SJSA1 (cell line): ENCODE measurements at regions not wholly inside any gene's neighbourhood (a gene's known extent, or its start where the extent isn't known, plus 50 kb on each side); places are given as distances from the start of the nearest gene placed in this dataset.

Source experiments
- DNase-seq, 2 experiments: peaks; one replicate each; pipeline ENCODE4 v3.0.0-alpha.2; 2015 to 2020; ENCODE audit warnings: low spot score in 2 of 2, low read depth in 1 of 2
- H3K27ac ChIP-seq: fragments of 250-450 bp; sonication (Bioruptor Pico); 2 replicates; pipeline ENCODE4 v1.5.1; 2020; ENCODE audit warnings: mild to moderate bottlenecking, moderate library complexity
- H3K27me3 ChIP-seq: fragments of 250-450 bp; sonication (Bioruptor Pico); replicated peaks from 2 replicates; pipeline ENCODE4 v1.5.1; 2020; ENCODE audit warnings: mild to moderate bottlenecking, moderate library complexity
- H3K36me3 ChIP-seq: fragments of 250-450 bp; sonication (Bioruptor Pico); 2 replicates; pipeline ENCODE4 v1.5.1; 2020; ENCODE audit warnings: mild to moderate bottlenecking
- H3K4me1 ChIP-seq: fragments of 250-450 bp; sonication (Bioruptor Pico); replicated peaks from 2 replicates; pipeline ENCODE4 v1.6.1; 2021; ENCODE audit warnings: mild to moderate bottlenecking
- H3K4me3 ChIP-seq: fragments of 250-450 bp; sonication (Bioruptor Pico); 2 replicates; pipeline ENCODE4 v1.5.1; 2020; ENCODE audit warnings: mild to moderate bottlenecking
- H3K9me3 ChIP-seq: fragments of 250-450 bp; sonication (Bioruptor Pico); replicated peaks from 2 replicates; pipeline ENCODE4 v1.5.1; 2020; ENCODE audit warnings: mild to moderate bottlenecking

DNA sequence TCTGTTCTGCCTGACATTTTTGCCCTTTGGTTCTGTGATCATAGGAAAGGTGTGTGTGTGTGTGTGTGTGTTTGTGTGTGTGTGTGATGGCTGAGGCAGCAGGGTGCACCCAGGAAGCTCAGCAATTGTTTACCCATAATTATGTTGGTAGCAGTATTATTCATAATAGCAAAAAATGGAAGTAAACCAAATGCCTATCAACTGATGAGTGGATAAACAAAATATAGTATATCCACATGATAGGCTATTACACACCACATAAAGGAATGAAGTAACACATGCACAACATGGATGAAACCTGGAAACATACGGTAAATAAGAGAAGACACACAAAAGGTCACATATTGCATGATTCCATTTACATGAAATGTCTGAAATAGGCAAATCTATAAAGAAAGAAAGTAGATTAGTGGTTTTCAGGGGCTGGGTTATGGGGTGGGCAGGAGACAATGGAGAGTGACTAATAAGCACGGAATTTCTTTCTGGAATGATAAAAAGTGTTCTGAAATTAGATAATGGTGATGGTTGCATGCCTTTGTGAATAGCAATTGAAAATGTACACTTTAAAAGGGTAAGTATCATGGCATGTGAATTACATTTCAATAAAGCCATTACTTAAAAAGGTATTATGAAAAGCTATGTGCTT lies 167.2 kb downstream of the POLR2M start:
- Histone ChIP-seq H3K4me1 (peaks cover 36% of the 10 kb centered on the region), H3K27ac (peak overlapping the region; percentile 82), H3K9me3 (no peaks in the 10 kb centered on the region; the same call in 1 of the 2 replicates), H3K27me3 (no peaks in the 10 kb centered on the region; the same call in 1 of the 2 replicates), H3K4me3 (no peak overlapping the region), H3K36me3 (no peaks in the 10 kb centered on the region)
- peak; percentile 50 to 83 for DNase-seq

DNA sequence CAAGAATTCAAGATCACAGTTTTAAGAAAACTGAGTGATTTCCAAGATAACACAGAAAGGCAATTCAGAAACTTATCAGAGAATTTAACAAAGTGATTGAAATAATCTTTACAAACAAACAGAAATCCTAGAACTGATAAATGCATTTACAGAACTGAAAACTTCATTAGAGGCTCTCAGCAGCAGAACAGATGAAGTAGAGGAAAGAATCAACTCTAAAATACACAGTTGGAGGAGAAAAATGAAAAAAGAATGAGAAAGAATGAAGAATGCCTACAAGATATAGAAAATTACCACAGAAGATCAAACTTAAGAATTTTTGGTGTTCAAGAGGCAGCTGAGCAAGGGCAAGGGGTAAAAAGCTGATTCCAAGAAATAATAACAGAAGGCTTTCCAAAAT lies 168.8 kb downstream of the POLR2M start:
- Histone ChIP-seq H3K36me3 (no peaks in the 10 kb centered on the region), H3K4me1 (peaks cover 44% of the 10 kb centered on the region), H3K4me3 (no peak overlapping the region), H3K9me3 (no peaks in the 10 kb centered on the region; the same call in 1 of the 2 replicates), H3K27me3 (no peaks in the 10 kb centered on the region; the same call in 1 of the 2 replicates), H3K27ac (peak overlapping the region; percentile 82)
- DNase-seq: no peak

DNA sequence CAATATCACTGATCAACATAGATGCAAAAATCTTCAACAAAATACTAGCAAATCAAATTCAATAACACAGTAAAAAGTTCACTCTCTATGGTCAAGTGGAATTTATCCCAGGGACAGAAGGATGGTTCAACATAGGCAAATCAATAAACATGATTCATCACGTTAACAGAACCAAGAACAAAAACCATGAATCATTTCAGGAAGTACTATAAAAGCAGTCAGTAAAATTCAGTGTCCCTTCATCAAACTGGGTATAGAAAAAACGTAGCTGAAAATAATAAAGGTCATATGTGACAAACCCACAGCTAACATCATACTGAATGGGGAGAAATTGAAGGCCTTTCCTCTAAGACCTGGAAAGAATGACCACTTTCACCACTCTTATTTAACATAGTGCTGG lies 172.1 kb downstream of the POLR2M start:
- DNase-seq: peak in 1 of 2 experiments; percentile 36
- Histone ChIP-seq H3K36me3 (no peaks in the 10 kb centered on the region), H3K4me1 (peaks cover 54% of the 10 kb centered on the region), H3K27ac (peak overlapping the region; percentile 42), H3K27me3 (no peaks in the 10 kb centered on the region; the same call in 1 of the 2 replicates), H3K9me3 (no peaks in the 10 kb centered on the region; the same call in 1 of the 2 replicates), H3K4me3 (no peak overlapping the region)

DNA sequence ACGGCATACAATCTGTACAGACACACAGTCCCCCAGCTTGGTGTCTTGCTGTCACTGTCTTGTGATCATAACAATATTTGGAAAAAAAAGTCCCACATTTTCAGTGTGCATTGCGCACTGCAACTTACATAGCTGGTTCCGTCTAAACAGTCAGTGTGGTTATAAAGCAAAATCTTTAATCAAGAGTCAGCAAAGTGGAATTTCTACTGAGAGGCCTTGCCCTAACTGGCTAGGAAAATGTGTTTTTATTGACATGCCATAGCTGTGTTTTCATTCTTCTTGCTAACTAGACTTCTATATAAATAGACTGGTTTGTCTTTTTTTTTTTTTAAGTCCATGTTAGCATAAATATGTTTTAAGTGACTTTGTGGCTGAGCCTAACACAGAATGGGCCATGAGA lies 174.8 kb downstream of the POLR2M start:
- H3K4me1 ChIP-seq: peaks cover 40% of the 10 kb centered on the region
- no peaks in the 10 kb centered on the region; the same call in 1 of the 2 replicates for H3K27me3 ChIP-seq
- peak overlapping the region; percentile 79 for H3K27ac ChIP-seq
- no peak overlapping the region for H3K4me3 ChIP-seq
- no peaks in the 10 kb centered on the region for H3K9me3 ChIP-seq
- no peaks in the 10 kb centered on the region for H3K36me3 ChIP-seq
- DNase-seq: peak in 1 of 2 experiments; percentile 70

DNA sequence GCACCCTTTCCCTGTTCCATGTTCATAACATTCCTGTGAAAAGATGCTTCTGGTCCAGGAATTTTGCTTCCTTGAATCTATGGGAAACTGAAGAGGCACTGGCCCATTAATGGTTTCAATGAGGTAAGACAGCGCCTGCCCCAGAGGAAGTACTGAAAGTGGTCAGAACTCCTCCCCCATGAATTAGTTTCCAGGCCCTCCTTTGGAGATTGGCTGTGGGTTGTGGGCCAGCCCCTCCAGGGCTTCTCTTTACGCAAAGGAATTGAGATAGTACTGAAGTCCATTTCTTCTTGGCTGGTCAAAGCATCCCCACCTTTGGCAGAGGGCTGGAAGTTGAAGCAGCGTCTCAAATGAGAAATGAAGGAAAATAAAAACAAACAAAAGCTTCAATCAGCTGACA lies 175.5 kb downstream of the POLR2M start:
- no peak for DNase-seq
- Histone ChIP-seq H3K4me3 (no peak overlapping the region), H3K4me1 (peaks cover 40% of the 10 kb centered on the region), H3K9me3 (no peaks in the 10 kb centered on the region), H3K36me3 (no peaks in the 10 kb centered on the region), H3K27me3 (no peaks in the 10 kb centered on the region; the same call in 1 of the 2 replicates), H3K27ac (peak overlapping the region; percentile 79)

DNA sequence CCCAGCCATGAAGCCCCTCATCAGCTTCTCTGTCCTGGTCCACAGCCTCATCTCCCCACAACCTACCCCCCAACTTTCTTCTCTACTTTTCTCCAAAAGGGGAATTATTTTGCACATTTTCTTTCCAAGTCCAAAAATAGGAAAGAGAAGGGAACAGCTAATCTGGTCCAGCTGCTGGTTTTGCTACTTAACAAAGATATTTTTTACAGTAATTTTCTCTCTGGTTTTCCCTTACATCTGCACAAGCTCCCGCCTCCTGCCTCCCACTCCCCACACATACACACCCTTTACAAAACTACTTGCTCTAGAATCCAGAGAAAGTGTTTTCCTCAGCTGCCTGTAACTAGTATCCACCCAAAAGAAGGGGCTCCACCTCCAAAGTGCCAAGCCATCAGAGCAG lies 177.2 kb downstream of the POLR2M start:
- Histone ChIP-seq H3K4me3 (no peak overlapping the region), H3K27ac (no peak overlapping the region), H3K9me3 (no peaks in the 10 kb centered on the region), H3K27me3 (no peaks in the 10 kb centered on the region; the same call in 1 of the 2 replicates), H3K36me3 (no peaks in the 10 kb centered on the region), H3K4me1 (peaks cover 33% of the 10 kb centered on the region)
- DNase-seq: no peak

DNA sequence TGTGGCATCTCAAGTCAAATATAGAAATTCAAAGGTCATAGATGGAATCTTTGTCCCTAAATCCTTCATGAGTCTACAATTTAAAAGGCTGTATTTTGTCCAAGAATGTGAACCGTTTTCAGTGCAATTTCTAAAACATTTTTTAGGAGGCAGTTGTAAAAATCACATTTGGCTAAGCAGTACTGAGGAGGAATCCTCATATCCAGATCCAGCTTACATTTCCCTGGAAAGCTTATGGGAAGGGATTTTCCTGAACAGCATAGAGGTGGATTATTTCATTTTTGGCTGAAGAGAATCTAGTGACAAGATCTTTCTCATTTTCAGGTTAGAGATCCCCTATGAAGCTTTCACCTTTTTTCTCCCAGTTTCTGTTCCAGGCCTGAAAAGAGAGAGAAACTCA lies 178.4 kb downstream of the POLR2M start:
- no peaks in the 10 kb centered on the region for H3K27me3 ChIP-seq
- H3K36me3 ChIP-seq: no peaks in the 10 kb centered on the region
- H3K9me3 ChIP-seq: no peaks in the 10 kb centered on the region
- no peak overlapping the region for H3K27ac ChIP-seq
- peaks cover 28% of the 10 kb centered on the region for H3K4me1 ChIP-seq
- DNase-seq: no peak
- no peak overlapping the region for H3K4me3 ChIP-seq

DNA sequence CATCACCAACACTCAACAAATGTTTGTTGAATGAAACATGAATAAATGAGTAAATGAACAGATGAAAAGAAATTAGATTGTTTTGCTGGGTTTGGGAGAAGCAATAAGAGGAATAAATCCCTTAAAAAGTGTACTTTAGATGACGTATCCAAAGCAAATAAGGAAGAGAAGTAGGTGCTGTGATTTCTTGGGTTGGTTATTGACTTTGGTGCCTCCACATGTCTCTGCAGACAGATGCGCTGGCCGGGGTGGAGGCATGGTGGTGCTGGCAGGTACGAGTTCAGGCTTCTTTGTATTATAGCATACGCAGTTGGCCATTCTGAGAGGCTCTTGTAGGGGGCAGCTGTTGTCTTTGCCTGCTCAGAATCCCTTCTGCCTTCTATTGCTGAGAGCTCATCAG lies 178.9 kb downstream of the POLR2M start:
- no peak overlapping the region for H3K27ac ChIP-seq
- DNase-seq: no peak
- H3K4me3 ChIP-seq: no peak overlapping the region
- peaks cover 23% of the 10 kb centered on the region for H3K4me1 ChIP-seq
- H3K9me3 ChIP-seq: no peaks in the 10 kb centered on the region
- H3K27me3 ChIP-seq: no peaks in the 10 kb centered on the region
- no peaks in the 10 kb centered on the region for H3K36me3 ChIP-seq

DNA sequence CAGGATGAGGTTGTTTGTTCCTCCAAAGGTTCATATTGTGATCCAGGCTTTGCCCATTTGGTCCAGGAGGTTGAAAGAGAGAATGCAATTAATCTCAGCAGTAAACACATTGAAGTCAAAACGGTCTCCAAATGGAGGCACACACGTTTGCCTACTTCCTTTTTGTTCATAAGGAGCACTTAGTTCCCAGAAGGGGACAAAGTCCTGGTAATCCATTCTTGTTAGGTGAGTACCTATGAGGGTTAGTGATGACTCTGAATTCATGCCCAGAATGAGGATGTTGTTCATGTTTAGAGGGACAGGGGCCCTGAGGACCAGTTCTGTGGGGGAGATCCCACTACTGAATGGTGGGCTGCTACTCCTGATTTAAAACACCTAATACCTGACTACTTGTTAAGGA lies 177.7 kb downstream of the ALDH1A2 start:
- DNase-seq: no peak
- H3K9me3 ChIP-seq: no peaks in the 10 kb centered on the region
- H3K27me3 ChIP-seq: no peaks in the 10 kb centered on the region
- H3K4me1 ChIP-seq: peaks cover 2% of the 10 kb centered on the region; the same call in 1 of the 2 replicates
- no peak overlapping the region for H3K4me3 ChIP-seq
- no peak overlapping the region for H3K27ac ChIP-seq
- H3K36me3 ChIP-seq: no peaks in the 10 kb centered on the region

DNA sequence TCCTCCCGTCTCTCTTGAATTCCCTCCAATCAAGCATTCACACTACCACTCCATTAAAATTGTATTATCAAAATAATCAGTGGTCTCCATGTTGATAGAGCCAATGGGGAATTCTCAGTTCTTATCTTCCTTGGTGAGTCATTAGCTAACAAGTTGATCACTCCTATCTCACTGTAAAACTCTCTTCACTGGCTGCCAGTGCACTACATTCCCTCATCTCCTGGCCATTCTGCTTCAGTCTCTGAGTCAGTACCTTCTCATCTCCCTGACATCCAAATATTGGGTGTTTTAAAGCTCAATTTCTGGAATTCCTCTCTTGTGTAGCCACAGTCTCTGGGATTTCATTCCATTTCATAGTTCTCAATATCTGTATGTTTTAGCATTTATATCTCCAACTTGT lies 175.2 kb downstream of the ALDH1A2 start:
- Histone ChIP-seq H3K9me3 (no peaks in the 10 kb centered on the region), H3K4me3 (no peak overlapping the region), H3K36me3 (no peaks in the 10 kb centered on the region), H3K27me3 (no peaks in the 10 kb centered on the region), H3K27ac (no peak overlapping the region), H3K4me1 (no peaks in the 10 kb centered on the region)
- no peak for DNase-seq

DNA sequence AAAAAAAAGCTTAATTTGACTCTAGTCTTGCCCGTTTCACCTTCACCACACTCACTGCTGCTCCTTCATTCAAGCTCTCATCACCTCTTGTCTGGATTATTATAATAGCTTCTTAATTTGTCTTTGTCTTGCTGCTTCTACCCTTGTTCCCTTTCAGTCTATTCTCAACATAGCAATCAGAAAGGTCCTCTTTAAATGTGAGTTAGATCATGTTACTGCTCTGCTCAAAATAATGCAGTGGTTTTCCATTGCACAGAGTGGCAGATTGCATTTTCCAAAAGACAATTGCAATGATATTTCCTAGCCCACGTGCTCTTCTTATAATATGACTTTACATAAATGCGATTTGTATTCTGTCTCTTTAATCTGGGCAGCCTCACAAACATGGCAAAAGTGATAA lies 174.6 kb downstream of the ALDH1A2 start:
- no peak for DNase-seq

DNA sequence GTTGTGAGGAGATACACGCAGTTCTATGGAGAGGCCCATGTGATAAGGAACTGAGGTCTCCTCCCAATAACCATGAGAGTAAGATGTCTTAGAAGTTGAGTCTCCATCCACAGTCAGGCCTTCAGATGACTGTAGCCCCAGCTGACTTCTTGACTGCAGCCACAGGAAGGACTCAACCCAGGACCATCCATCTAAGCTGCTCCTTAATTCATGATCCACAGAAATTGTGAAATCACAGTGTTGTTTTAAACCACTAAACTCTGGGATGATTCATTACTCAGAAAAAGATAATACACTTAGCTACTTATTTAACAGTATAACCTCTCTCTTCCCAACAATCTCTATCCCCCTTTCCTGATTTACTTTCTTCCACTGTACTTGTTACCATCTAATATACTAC lies 173.3 kb downstream of the ALDH1A2 start:
- Histone ChIP-seq H3K9me3 (no peaks in the 10 kb centered on the region), H3K27ac (no peak overlapping the region), H3K4me3 (no peak overlapping the region), H3K27me3 (no peaks in the 10 kb centered on the region), H3K36me3 (no peaks in the 10 kb centered on the region), H3K4me1 (no peaks in the 10 kb centered on the region)
- DNase-seq: no peak

More for the DNA sequence above, 174.6 kb downstream of the ALDH1A2 start:
- Histone ChIP-seq H3K4me1 (no peaks in the 10 kb centered on the region), H3K27me3 (no peaks in the 10 kb centered on the region), H3K27ac (no peak overlapping the region), H3K36me3 (no peaks in the 10 kb centered on the region), H3K9me3 (no peaks in the 10 kb centered on the region), H3K4me3 (no peak overlapping the region)

DNA sequence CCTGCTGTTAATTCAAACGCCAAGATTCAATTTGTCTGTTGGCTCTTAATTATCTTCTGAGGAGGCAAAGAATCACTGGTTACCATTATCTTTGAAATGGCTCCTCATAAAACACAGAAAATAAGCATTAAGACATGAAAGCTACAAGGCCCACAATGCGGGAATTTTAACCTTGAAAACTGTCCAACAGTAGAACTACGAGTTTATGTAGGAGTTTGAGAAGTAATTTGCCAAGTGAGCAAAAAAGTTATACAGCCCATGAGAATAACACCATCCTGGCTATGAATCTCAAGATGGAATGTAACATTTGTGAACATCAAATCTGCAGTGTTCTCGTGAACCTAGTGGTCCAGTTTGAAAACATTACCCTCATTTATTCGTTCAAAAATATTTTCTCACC lies 172.5 kb downstream of the ALDH1A2 start:
- H3K36me3 ChIP-seq: no peaks in the 10 kb centered on the region
- no peaks in the 10 kb centered on the region for H3K9me3 ChIP-seq
- no peaks in the 10 kb centered on the region for H3K4me1 ChIP-seq
- no peak overlapping the region for H3K4me3 ChIP-seq
- H3K27ac ChIP-seq: no peak overlapping the region
- no peaks in the 10 kb centered on the region for H3K27me3 ChIP-seq
- no peak for DNase-seq

DNA sequence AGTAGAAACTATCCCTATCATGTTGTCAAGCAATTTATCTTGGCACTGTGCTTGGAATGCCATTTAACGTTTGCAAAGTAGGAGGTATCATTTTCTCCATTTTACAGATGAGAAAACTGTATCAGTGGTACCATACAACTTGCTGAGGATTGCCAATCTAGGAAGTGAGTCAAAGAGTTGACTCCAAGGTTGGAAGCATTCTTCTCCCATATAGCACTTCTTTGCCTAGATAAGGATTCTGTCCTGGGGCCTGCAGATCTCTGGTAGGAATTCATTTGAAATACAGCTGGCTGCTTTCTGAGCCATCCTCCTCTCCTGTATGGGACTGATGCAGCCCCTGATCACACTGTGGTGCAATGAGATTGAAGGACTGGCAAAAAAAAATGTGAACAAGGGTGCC lies 170.2 kb downstream of the ALDH1A2 start:
- Histone ChIP-seq H3K36me3 (no peaks in the 10 kb centered on the region), H3K27me3 (no peaks in the 10 kb centered on the region), H3K9me3 (no peaks in the 10 kb centered on the region), H3K4me1 (no peaks in the 10 kb centered on the region), H3K27ac (no peak overlapping the region), H3K4me3 (no peak overlapping the region)
- DNase-seq: no peak

DNA sequence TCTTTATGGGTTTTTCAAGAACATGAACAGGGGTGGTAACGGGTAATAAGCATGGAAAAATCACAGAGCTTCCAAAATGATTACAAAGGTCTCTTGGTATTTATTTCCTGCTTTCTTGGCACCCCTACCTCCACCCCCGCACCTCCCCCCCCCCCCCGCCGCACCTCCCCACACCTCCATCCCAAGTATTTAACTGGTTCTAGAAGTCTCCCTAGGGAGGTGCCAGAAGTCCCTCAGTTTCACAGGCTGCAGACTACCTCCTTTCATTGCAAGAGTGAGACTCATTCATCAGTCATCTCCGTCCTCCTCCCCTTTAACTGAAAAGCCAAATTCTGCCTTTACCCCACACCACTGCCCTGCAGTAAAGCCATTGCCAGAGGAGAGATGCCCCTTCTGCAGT lies 169.4 kb downstream of the ALDH1A2 start:
- no peaks in the 10 kb centered on the region for H3K9me3 ChIP-seq
- no peaks in the 10 kb centered on the region for H3K4me1 ChIP-seq
- H3K4me3 ChIP-seq: no peak overlapping the region
- H3K27me3 ChIP-seq: no peaks in the 10 kb centered on the region
- no peaks in the 10 kb centered on the region for H3K36me3 ChIP-seq
- no peak overlapping the region for H3K27ac ChIP-seq
- DNase-seq: no peak
